ENCODE measurements at regions not wholly inside any gene's neighbourhood (a gene's known extent, or its start where the extent isn't known, plus 50 kb on each side); places are given as distances from the start of the nearest gene placed in this dataset.

GRCh38 chr6:168210239-168211105 lies 109.1 kb downstream of the DACT2 start:
- DNase-seq, result no peak

- no peak for DNase-seq
Observed at GRCh38 chr6:168209420-168209819, 110.2 kb downstream of the DACT2 start.

DNA sequence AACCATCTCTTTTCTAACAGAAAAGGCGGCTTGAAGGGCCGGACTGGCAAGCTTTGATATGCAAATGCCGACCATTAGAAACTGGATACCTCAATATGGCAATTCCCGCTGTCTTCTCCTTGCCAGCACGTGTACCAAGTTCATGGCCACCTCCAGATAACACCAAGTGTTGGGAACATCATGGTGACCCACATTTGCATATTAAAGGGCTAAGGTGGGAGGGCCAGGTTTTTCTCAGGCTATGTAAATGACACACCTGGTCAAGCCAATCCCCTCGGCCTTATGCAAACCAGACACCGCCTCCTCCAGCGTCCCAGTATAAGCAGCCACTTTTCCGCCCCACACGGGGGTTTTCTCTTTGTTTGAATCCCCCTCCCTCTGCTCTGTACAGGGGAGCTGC lies 110.7 kb downstream of the DACT2 start:
- no peak for DNase-seq

DNA sequence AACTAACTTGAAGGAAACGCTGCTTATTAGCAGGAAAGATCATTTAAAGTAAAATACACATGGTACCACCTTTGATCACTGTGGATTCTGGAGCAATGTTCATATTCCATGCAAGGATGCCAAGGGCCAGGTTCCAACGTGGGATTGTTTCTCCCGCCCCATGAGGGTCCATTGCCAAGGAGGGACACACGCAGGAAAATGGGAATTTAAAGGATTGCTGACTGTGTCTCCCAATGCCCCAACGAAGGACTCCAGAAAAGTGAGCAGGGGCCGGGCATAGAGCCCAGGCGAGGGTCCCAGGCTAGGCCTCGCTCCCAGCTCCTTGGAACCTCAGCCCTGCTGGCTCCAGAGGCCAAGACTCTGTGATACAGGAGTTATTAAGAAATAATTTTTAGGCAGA lies 111.2 kb downstream of the DACT2 start:
- DNase-seq, result no peak

- no peak for DNase-seq
Observed at GRCh38 chr6:168207421-168208175, 112.0 kb downstream of the DACT2 start.

GRCh38 chr6:168206661-168207274 lies 112.8 kb downstream of the DACT2 start:
- no peak for DNase-seq

DNA sequence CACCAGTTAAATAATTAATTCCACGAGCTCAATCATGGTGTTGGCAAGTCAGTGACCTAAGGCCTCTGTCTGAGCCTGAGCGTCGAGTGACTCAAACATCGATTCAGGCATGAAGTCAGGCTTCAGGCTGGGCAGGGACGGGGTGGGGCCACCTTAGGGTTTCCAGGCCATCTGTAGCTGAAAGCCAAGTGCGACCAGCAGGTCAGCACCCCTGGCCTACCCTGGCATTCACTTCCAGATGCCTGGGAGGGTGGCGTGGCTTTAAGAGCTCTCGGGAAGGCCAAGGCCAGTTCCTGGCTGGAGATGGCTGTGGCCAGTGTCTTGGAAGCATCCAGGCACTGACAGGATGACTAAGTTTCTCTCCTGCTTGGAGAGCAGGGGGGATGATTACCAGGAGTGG lies 113.4 kb downstream of the DACT2 start:
- no peak for DNase-seq

DNA sequence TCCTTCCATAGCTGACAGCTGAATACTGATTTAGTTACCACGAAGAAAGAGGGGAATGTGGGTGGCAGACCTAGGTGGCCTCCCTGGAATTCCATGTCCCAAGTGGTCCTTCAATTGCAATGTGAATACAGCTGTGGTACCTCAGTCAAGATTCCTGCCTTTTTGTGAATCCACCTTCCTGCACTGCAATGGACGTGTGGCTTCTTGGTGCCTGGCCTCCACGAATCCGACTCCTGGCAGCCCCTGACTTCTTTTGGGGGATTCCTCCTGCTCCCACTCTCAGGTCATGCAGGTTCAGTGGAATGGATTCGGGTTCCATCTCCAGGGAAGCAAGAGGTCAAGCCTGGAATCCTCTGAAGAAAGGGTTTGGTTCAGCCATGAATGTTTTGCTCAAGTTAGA lies 117.8 kb downstream of the DACT2 start:
- DNase-seq, result no peak

DNA sequence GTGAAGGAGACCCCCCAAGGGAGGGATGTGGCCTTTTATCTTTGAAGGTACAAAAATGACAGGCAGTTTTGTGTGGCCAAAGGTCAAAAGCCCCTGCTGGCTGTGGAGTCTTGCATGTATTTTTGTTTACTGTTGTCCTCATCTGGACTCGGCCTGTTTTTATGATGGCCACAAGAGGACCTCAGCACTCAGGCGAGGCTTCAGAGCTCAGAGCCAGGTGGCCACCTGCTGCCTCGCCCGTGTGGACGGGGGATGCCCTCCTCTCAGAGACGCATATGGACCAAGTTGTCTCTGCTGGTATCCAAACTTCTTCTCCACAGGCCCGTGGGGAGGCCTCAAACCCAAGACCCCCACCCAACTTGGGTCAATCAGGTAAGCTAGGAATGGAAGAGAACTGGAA lies 118.2 kb downstream of the DACT2 start:
- DNase-seq, result peak; percentile 1

DNA sequence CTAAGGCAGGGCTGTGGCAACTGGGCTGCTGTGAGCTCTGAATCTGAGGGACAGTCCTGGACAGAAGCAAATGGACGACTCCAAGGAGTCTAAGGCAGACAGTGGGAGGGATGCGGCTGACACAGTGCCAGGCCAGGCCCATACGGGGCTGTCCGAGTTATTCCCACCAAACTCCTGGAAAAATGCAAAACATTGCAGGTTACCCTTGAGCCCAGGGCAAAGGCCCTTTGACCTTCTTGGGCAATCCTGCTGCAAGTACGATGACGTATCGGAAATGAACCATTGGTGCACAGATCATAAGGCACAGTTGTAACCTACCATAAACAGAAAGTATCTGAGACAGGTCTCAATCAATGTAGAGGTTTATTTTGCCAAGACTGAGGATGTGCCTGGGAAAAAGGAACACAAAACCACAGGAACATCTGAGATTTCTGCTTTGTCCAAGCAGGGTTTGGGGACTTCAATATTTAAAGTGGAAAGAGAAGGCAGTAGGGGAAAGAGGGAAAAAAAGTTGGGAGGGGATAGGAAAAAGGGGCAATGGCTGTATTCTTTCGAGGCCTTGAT lies 118.9 kb downstream of the DACT2 start:
- no peak for DNase-seq

GRCh38 chr6:168198302-168199180 lies 119.5 kb upstream of the FRMD1 start:
- no peak for DNase-seq

DNA sequence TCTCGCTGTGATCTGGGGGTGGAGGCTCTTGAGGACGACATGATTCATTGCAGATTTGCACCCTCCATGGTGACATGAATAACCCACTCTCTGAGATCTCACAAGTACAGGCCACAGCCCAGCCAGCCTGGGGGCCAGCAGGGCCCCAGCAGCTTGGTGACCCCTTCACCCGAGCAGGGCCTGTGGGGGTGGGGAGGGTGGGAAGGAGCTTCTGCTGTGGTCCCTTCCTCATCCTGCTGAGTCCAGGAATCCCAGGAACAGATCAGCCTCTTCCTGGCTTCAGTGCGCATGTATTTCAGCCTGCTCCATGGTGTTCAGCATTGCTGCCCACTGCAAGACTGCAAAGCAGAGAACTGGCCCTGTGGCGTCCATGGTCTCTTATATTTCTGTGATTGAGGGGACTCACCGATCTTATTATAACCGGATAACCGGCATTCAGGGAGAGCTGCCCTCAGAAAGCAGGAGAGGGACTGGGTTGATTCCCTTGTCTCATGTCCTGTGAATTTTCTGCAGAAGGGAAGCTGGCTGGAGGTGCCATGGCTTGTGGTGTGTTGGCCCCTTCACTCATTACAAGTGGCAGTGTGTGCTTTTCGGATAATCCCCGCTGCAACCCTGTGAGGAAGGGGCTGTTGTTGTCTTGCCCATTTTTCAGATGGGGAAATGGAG lies 118.8 kb upstream of the FRMD1 start:
- no peak for DNase-seq

DNA sequence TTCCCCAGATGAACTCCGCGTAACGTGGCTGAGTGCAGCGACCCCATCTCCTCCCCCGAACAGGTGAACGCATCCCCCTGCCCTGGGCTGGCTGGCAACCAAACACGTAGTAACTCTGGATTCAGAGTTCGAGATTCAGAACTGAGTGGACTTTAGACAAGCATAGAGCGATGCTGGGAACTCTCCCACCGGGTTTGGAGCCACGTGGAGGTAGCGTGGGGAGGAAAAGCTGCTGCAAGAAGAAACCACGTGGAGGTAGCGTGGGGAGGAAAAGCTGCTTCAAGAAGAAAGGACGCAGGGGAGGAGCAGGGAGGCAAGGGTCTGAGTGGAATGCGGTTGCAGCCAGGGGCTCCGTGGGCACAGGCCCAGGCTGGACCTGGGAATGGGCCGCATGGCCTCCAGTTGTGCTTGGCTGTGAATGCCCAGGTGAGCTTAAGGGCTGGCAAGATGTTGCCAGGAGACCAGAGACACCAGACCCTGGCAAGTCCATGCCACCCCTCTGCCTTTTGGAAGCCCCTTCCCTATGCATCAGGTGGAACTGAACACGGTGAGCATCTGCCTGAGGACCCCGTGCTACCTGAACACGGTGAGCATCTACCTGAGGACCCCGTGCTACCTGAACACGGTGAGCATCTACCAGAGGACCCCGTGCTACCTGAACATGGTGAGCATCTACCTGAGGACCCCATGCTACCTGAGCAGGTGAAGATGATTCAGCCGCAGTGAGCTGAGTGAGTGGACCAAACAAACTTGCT lies 118.0 kb upstream of the FRMD1 start:
- no peak for DNase-seq

DNA sequence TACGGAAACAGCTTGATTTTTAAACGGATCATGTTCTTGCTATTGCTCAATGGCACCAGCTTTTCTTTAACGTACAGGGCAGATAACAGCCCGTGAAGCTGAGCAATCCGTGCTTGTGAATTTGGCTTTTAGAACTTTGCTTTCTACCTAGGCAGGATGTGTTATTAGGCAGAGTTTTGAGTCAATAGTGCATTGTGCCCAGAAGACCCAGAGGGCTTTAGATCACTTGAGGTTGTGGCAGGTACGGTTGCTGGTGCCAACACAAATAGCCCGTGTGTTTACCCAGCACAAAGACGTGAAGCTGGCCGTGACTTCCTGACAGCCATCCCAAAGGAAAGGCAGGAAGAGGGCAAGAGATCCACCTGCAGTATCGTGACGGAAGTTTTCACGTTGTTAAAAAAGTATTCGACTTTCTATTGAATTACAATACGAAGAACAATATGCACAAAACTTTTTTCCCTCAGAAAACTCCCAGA lies 117.4 kb upstream of the FRMD1 start:
- peak; percentile 3 for DNase-seq

GRCh38 chr6:168195712-168196111 lies 116.7 kb upstream of the FRMD1 start:
- no peak for DNase-seq

DNA sequence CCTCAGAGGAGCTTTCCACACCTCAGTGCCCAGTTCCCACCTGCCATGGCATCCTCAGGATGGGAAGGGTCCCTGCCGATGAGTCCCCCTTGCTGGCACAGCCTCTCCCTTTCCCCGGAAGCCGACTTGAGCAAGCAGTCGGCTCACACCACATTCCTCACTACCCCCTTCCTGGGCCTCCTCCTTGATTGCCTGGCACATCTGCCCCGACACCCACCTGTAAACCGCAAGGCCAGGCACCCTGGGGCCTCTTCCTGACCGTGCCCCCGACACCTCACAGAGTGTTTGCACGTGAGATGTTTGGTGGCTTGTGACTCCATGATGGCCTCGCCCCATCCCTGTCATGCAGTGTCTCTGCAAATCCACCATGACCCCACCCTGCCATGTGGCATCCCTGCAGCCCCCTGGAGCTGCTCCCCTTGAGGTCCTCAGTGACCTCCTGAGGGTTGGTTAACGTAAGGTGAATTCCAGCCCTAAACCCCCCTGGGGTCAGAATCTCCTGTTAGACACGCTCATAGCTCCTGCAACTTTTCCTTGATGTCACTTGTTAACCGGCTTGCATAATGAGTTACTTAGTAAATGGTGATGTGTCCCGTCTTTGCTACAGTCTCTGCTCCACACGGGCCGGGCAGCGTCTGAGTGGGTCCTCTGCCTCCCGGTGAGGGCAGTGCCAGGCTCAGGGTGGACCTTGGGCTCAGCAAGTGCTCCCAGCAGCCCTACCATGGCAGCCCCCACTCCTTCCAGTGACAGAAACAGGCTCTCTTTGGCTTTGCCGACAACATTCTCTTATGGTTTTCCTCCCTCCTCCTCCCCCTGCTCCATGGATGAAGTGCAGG lies 115.9 kb upstream of the FRMD1 start:
- DNase-seq, result no peak

DNA sequence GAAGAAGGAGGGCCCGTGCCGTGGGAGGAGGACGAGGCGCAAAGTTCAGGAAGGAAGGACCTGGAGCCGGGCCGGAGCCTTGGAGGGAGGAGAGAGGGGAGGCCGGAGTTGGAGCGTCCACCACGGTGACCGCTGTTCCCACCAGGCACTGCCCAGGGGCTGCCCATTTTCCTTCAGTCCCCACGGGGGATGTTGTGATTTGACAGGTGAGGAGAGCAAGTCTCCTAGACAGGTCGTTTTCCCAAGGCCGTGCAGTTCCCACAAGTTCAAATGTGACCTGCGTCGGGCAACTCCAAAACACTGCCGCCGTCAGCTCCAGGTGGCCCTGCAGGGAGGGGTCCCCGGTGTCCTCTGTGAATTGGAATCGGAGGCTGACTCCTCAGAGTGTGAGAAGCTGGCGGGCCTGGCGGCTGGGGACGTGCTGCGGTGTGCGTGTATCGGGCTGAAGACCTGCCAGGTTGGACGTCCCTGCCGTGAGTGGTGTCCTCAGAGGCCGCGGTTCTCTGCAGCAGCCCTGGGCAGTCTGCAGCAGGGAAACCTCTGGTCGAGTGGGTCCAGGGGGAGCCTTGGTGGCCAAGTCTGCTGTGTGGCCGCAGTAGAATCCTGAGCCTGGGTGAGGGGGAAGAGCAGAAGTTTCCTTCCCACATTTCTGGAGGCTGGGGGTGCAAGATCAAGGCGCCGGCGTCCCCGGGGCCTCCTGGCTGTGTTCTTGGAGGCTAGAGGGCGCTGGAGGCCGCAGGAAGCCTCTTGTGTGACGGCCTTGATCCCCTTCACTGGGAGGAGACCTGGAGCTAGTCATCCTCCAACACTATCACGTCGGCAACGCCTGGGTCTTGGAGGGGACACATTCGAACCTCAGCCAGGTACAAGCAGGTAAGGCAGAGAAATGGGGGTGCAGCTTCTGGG lies 115.1 kb upstream of the FRMD1 start:
- DNase-seq, result no peak

DNA sequence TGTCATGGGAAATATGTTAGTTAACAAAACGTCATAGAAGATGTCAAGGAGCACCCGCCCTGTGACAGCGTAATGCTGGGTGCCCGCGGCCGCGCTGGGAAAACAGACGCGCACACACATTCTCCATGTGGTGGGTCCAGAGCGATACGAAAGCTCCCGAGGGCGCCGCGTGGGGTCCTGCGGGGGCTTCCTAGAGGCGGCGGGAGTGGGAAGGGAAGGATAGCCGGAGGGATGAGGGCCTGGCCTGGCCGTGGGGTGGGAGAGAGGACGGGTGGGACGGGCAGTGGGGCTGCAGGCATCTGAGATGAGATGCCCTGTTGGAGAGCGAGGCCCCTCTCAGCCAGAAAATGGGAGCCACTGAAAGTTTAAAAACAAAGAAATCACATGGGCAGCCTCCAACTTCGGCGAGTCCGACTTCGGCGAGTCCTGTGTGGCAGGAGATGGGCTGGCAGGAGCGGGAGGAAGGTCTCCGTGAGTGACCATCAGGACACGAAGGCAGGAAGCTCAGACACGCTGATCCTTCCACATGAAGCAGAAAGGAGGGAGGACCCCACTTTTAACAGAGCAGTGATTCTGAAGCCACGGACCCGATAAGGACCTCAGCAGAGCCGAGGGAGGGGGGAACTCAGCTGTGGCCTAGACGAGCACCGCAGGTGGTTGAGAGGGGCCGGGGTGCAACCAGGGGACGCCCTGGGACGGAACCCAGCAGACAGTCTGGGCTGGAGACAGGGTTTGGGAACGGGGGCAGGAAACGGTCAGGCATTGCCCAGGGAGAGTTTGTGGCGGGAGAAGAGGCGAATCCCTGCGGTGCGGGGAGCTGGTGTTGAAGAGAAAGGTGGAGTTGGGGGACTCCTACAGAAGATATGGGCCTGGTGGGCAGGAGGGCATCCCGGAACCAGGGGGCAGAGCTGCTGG lies 114.1 kb upstream of the FRMD1 start:
- DNase-seq, result no peak

All from COR-L47 (cell line).